GDM1 (cell line): ENCODE measurements at regions not wholly inside any gene's neighbourhood (a gene's known extent, or its start where the extent isn't known, plus 50 kb on each side); places are given as distances from the start of the nearest gene placed in this dataset.
"Not testable (repeated sequence)": the region's sequence is repeated elsewhere in the genome, so short reads cannot be mapped to it uniquely, and the experiment has no call there.

Experiments
- DNase-seq: peaks from one replicate; lab custom pipeline; 2025; lab: John Stamatoyannopoulos, UW

DNA sequence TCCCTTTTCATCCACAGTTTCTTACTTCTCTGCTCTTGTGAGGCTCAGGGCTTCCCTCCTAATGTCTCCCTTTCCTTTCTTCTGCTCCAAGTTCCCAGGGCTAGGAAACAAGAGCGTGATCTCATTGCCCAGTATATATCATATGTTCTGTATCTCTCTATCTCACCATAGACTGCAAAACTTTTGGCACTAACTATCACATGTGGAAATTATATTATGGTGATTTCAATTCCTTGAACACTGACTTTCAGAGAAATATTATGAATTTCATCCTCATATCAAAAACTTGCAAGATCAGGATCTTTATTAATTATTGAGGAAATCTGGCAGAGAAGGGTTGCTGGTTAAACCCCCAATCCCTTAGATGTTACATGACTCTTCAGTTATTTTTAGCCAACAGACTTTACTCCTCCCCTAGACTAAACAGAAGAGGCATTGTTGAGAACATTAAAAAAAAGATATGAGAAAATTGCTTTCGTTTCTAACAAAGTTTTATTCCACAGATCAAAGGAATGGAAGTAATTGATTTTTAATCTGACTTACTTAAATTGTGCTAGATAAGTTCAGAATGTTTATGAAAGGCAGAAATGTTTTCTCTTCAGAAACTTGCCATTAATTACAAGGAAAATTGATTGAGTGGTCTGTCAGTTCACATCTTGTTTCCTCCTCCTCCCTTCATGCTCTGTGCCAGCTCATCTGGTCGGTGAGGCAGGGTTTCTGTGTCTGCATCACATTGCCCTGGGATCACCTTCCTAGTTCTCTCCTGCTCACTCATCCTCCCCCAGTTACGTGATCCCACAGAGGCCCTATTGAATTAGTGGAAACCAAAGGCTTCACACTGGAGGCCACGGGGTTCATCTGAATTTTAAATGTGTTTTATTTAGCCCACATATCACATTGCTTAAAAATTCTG is 378.5 kb downstream of the LMO7 start:
- DNase-seq, result no peak

DNA sequence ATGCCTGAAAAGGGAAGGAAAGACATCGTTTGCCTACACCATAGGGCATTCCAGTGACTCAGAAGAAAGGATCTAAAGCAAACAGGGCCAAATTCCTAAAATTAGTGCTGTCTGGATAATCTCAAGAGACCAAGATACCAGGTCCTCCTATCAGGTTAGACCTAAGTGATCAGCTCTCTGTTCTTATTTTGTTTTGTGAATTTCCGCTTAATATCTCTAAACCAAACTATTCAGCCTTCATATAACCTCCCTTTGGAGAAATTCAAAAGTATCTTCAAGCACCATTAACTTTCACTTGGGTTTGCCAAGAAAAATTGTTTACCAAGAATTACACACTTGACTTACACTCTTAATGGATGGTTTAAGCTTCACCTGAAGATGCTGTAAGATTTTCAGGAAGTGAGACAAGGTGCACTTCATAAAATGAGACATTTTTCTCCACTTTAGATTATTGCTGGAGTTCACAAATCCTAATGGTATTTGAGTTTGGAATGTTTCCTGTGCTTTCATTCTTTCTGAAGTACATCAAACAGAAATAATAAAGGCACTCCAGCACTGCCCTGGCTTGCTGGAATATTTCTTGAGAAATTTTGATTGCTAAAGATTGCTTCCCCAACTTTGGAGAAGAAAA is 376.1 kb downstream of the LMO7 start:
- no peak for DNase-seq

DNA sequence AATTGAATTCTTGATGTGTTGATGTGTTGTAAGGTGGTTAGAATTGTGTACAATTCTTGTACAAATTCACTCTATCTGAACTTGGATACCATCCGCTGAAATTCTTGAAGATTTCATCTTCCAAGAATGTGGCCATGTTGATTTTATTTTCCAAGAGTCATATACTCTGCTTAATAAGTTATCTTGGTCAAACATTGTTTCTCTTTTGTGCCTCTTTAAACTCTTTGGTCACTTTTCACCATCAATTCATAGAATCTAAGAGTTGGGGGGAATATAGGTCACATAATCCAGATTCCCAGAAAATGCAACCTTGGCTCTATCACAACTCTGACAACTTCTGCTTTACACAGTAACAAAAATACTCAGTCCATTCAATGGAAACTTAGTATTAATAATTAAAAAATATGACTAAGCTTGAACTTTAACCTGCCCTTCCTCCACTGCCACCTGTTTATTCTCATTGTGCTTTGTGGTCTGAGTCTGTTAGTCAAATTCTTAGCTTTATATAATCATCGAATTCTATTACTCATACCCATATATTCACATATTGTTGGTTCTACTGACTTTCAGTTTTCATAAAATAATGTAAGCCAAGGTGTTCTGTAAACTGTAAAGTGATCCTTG is 373.2 kb downstream of the LMO7 start:
- no peak for DNase-seq

DNA sequence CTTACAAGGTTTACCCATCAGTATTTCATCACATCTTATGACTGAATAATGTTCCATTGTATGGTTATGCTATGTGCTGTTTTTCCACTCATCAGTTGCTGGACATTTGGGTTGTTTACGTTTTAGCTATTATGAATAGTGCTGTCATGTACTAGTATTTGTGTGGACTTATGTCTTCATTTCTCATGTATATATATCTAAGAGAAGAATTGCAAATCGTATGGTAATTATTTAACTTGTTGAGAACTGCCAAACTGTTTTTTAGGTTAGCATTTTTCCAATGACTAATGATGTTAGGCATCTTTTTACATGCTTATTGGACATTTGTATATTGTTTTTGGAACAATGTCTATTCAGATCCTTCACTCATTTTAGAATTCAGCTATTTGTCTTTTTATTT is 368.3 kb downstream of the LMO7 start:
- DNase-seq, result no peak

DNA sequence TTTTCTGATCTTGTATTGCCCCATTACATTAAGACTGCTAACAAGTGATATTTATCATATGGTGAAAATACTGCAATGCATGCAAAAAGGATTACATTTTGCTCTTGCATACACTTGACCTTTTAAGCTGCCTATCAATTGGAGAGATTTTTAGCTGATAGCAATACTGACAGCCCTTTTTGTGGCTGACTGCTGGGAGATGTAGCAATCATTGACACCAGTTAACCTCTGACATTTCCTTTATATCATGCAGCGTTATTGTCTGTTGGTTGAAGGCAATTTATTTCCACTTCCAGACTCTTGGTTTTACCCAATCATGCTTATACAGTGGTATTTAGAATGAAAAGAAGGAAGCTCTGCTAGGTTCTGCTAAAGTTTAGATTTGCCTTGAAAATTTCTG is 364.0 kb downstream of the LMO7 start:
- peak; percentile 22 for DNase-seq

DNA sequence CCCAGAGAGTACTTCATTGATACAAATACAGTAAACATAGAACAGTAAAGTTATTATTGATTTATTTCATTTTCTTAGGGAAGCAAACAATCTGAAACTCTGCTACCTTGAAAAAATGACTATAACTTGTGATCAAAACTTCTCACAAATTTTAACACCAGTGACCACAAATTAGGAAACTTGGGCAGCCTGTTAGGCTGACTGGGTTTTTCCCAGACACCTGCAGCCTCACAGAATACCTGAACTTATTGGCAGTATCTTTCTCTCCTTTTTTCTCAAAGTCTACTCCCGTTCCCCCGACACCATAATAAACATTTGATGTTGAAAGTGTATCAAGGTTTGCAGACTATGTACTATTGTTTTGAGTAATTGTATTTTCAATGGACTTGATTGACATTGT is 360.5 kb downstream of the LMO7 start:
- no peak for DNase-seq

DNA sequence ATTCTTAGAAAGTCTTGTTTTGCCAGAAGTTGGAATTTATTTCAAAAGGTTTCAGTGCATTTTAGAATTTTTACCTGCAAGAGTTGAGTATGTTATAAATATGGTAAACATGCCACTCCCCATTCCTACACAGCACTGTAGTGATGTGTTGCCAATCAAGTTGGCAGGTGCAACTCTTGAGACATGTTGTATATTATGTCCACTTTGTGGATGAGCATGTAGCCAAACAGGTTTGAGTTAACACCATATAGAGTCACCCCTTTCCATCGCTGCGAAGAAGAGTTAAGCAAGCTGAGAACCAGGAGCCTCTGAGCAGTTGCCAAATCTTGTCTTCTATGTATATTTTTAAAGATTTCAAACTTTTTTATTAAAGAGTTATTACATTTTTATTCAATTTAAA is 359.8 kb downstream of the LMO7 start:
- DNase-seq, result no peak

DNA sequence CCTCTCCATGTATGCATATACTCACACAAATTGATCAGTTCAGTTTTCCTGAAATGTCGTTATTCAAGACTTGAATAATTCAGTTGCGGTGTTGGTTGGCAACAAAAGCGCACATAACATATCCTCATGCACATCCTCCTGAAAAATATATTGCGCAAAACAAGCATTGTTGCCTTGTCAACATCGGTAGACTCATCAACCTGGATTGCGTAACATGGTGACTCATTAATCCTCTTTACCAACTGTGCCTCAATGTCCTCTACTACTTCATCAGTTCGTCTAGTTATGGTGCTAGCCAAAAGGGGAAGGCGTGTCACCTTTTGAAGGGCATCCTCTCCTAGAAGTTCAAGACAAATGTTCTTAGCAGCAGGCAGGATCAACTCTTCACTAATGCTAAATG is 357.7 kb downstream of the LMO7 start:
- no peak for DNase-seq

DNA sequence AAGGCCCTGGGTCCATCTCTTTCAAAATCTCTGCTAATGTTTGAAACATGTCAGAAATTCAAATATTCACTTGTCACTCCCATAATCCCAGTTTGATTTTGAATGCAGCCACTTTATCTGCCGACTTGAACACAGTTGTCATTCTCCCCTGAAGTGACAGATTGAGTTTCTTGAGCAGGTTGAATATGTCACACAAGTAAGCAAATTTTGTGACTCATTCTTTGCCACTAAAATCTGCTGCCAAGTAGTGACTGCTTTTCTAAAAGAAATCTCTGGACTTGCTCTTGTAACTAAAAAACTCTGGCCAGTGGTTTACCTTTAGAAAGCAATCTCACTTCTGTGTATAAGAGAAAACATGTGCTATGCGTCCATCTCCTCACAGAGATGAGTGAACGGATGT is 357.1 kb downstream of the LMO7 start:
- DNase-seq, result no peak

DNA sequence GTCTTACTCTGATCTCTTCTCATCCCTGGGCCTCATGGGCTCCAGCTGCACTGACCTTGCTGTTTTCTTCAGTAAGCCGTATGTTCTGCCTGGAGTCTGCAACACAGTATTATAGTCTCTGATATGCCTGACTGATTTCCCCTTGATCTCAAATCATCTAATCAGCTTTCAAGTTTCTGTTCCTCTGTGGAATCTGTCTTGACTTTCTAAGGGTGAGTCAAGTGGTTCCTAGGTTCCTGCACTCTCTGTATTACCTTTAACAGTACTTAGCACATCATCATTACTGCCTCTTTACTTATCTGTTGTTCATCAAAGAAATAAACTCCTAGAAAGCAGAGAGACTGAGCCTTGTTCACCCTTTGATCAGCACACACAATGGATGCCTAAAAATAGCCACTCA is 350.7 kb downstream of the LMO7 start:
- no peak for DNase-seq

DNA sequence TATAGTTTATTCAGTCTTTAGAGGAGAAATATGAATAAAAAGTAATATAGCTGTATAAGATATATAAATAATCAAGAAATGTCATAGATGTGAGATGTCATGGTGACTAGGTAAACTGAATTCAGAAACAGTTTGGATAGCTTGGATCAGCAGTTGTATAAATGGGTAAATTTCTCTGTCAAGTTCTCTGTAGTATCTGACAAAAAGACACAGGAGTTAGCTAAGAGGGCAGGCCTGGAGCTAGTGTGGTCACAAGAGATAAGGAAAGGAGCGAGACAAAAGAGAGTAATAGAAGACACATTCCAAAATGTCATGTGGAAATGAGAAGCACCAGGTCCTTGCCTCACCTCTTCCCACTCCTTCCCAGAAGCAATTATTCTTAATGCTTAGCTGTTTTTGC is 349.0 kb downstream of the LMO7 start:
- no peak for DNase-seq

DNA sequence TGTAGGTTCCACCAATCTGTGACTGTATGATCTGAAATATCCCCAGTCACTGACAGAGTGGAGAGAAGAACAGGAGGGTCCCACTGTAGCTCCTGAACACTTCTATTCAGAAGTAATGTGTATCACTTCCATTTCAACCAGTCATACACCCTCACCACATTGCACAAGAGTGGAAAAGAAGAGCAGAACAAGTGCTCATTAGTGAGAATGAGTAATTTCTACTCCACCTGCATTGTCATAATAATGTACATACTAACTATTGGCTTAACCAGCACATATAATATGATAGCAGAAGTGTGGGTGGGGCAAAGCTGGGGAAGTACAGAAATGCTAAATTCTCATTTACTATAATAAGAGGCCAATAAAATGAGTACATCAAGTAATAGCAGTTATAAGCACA is 342.7 kb downstream of the LMO7 start:
- DNase-seq, result no peak

DNA sequence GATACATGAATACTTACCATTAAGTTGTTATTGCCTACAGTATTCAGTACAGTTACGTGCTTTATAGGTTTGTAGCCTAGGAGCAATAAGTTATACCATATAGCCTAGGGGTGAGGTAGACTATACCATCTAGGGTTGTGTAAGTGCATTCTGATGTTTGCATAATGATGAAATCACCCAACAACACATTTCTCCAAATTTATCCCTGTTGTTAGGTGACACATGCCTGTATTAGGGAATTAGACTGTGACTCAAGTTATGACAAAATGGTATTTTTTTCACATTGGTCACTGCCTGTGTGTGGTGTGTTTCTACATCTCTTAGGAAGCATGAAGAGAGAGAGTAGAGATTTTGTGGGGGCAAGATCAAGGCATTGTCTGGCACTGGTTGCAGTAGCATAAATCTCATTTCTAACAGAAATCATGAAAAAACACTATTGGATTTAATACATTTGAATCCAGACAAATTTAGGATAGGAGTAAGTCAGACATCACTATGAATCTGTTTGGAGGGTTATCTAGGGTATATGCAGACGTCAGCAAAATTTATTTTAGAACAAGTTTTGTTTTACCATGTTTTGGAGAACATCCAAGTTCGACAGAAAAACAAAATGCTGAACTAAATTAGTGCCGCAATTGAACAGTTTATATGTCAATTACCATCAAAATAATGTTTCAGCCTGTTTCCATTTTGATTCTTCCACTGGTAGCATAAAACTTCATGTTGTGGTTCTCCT is 332.1 kb downstream of the LMO7 start:
- no peak for DNase-seq

DNA sequence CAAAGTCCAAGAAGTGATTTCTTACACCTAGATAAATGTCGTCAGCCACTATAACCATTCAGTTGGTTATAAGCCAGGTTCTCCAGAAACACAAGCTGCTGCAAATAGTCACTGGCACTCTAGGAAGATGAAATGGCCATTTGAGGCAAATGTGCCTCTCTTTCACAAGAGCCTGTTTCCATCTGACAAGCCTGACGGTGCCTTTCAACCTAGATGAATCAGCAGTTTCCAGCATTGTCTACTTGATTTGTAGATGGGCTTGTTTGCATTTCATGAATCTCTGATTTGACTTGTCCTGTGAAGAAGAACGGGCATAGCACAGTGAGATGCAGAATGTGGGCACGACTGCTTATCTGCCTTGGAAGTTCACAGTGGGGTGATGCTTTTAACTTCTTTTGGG is 327.2 kb downstream of the LMO7 start:
- DNase-seq, result peak; percentile 28

DNA sequence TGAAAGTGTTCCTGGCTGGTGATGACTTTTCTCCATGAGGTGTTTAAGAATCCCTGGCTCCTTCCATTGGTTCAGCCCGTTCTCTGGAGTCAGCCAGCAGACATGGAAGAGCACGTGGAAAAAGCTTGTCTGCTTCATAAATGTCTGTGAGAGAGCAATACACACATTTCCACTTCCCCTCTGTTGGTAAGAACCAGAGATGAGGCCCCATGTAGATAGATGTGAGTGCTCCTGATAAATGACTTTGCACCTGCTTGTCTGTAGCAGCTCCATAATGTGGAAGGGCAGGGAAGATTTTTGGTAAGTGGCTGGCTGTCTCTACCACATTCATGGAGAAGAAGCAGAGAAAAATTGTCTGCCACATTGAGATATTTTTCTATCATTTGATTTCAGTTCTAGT is 325.8 kb downstream of the LMO7 start:
- DNase-seq, result no peak

DNA sequence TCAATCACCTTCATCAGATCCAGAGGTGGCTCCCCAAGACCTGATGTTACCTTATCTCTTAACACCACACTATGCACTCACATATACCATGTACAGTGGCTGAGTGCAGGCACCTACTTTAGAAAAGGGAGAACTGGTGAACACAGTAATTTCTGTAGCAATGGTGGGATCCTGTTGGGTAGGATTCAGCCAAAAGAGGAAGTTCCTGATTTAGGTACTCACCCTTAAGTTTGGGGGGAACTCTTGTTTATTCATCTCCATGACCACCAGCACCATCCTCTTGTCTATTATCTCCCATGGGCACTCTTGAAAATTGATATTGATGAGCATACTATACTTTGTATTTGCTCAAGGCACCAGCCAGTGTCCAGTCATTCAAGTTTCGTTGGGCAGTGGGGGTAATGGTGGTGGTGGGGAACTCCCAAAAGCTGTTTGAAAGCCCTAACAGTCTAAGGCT is 324.4 kb downstream of the LMO7 start:
- DNase-seq, result peak; percentile 15

DNA sequence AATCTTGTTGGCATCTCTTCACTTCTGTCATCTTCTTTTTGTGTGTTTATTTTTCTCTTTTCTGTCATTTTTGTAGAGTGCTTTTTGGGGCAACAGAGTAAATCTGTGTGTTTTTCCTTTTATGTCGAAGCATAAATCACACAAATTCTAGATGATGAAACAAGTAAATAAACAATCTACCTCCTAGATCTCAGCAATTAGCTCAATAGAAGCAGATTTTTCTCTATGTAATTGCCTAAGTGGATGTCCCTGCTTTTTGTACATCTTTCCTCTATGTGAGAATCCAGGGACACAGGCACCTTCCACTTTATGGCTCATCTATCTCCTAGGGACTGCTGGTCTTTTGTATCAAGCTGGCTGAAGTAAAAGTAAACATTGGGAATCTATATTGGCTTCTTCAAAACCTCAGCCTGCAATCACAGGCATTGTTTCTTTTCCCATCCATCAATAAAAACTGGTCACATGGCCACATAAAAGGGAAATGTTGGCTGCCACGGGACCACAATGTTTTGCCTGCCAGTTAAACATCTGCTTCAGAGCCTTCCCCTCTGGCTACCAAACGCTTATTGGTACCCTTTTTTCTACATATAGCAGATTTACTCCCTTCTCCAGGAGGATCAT is 323.8 kb downstream of the LMO7 start:
- no peak for DNase-seq

DNA sequence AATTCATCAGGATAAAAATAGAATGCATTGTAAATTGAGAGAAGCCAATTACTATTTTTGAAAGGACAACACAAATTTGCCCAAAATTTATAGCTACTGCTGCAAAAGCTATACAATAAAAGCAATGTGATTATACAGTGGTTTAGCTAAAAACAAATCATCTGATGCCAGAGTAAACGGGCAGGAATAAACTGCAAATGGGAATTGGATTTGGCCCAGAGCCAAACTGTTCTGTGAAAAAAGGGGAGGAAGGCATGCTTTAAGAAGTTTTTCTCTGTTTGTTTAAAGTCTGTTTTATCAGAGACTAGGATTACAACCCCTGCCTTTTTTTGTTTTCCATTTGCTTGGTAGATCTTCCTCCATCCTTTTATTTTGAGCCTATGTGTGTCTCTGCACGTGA is 317.5 kb downstream of the LMO7 start:
- DNase-seq, result not testable (repeated sequence)

DNA sequence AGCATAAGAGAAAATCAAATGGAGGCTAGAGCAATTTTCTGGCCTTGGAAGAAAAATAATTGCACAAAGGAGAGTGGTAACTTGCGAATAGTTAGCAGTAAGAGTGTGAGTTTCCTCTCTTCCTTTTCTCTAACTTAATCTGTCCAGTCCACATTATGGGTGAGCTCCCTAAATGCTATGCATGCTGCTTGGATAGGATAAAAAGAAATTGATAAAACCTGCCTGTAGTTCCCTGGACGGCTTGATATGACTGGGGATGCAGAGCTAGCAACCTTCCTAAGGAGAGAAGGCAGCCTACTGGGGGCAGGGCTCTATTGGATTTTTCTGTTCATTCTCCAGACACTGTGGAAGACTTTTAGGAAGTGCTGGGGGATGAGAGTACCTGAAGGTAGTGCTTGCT is 311.3 kb downstream of the LMO7 start:
- no peak for DNase-seq

DNA sequence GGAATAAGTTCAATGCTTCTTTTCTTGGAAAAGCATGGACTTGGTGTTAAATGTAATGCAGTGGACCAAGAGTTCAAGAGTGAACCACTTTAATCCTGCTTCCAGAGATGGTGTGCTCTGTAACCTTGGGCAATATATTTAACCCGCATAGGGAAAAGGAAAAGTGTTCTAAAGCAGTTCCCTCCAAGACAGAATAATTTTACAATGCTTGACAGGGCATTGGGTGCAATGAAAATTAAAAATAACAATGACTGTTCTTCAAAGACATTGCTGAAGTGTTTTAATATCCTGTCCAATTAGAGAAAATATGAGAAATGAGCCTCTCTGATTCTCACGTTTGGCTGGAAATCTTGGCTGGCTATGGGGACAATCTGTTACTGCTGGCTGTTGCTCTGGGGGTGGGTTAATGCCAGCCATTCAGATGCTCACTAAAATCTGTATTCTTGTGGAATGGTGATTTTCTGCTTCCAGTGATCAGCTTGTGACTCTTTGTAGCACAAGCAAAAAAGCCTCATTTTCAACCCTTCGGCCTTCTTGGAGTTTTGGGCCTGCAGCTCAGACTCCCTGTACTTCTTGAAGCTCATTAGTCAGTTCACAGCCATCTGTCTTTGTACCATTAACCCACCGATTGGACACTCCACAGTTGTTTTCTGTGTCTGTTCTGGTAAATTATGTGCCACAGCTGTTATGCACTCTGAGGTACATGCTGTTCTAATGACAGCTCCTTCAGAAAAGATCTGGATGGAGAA is 310.6 kb downstream of the LMO7 start:
- no peak for DNase-seq

DNA sequence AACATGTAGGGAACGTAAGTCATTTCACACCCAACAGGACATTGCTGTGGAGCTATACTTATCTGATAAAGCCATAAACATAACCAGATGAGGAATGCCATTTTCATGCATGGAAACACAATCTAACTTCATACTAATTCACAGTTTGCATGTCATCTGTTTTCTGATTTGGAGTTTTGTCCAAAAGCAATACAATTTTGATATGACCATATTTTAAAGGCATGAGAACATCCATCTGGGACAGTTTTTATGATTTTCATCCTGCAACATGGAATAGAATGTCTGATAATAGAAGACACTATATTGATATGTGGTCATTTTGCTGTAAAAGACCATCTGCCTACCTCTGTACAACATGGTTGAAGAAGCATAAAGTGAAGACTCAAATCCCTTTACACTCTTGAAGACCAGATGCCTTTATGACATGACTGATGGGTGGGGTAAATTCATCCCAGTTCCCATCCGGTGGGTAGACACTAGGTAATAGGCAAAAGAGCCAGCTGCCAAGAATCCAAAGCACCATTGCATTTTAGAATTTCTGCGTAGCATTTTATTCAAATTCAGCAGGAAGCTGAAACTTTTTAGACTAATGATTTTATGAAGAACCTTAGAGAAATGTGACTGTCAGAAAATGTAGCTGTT is 309.8 kb downstream of the LMO7 start:
- DNase-seq, result no peak
